ENCODE measurements at regions not wholly inside any gene's neighbourhood (a gene's known extent, or its start where the extent isn't known, plus 50 kb on each side); places are given as distances from the start of the nearest gene placed in this dataset.

DNA sequence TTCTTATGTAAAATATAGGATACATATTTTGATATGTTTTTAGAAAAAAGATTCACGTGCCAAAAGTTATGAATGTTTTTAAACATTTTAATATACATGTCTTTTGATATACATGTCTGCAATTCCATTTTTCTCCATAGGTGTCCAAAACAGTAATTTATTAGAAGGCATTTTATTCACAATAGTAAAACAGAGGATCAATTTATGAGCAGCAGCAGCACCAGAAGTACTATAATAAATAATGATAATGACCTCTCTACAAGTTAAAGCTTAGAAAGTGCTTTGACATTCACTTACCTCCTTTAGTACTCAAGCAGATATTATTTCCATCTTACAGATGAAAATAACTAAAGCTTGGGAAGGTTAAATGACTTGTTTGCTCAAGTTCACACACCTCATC lies 96.7 kb upstream of the DBX1 start:
- no peak overlapping the region for H3K4me3 ChIP-seq (replicated peaks; ENCODE audit: low read depth, low read length)
- no peak for TF ChIP-seq CTCF (IDR thresholded peaks at IDR 0.05; ENCODE audit: low read depth, low read length, missing control alignments)
- no peak for DNase-seq (ENCODE audit: extremely low read depth, low read depth)

- TF ChIP-seq CTCF (IDR thresholded peaks at IDR 0.05; ENCODE audit: low read depth, low read length, missing control alignments): no peak
- no peak overlapping the region for H3K4me3 ChIP-seq (replicated peaks; ENCODE audit: low read depth, low read length)
- no peak for DNase-seq (ENCODE audit: extremely low read depth, low read depth)
Measured at GRCh38 chr11:20253796-20254195, 93.5 kb upstream of the DBX1 start.

DNA sequence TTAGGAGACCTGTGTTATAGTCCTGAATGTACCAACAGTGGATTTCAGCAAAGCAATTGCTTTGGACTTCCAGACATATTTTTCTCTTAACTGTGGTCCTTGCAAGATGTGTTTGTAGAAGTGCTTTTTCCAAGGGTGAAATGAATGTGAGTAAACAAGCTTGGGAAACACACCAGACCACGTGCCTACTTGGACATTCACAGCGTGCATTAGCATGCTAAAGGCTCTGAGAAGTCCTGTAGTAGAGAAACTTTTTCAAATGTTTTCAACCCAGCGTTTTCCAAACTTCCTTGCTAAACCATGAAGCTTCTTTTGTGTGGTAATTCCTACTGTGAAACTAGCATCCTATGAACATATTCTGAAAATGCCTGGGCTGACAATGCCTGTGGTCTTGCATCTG lies 91.2 kb upstream of the DBX1 start:
- no peak for DNase-seq (ENCODE audit: extremely low read depth, low read depth)
- TF ChIP-seq CTCF (IDR thresholded peaks at IDR 0.05; ENCODE audit: low read depth, low read length, missing control alignments): no peak

DNA sequence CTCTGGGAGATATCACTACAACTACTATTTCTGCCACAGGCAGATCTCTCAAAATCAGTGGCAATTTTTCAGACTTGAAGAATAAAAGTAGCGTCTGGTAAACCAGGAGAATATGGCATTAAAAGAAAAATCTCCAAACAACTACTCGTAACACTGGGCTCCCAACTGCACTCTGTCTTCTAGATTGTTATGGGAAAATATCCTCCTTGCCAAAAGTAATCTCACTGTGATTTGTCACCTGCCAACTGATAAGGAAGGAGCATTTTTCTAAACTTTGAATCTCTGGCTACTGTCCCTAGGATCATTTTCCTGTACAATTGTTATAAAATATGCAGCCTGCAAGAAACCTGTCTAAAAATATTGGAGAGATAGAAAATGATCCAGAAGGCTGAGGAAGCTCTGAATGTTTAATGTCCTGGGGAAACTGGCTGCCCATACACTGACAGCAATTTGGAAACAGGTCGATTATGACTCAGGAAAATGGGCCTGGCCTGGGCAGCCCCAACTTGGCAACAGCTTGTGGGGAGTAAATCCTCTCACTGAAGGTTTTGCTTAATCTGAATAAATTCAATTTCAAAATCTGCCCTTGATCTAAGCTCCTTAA lies 90.5 kb upstream of the DBX1 start:
- H3K4me3 ChIP-seq (replicated peaks; ENCODE audit: low read depth, low read length): no peak overlapping the region
- no peak for TF ChIP-seq CTCF (IDR thresholded peaks at IDR 0.05; ENCODE audit: low read depth, low read length, missing control alignments)
- DNase-seq (ENCODE audit: extremely low read depth, low read depth): no peak

More for the DNA sequence above, 91.2 kb upstream of the DBX1 start:
- no peak overlapping the region for H3K4me3 ChIP-seq (replicated peaks; ENCODE audit: low read depth, low read length)

GRCh38 chr11:20249796-20250195 lies 89.5 kb upstream of the DBX1 start:
- DNase-seq (ENCODE audit: extremely low read depth, low read depth): no peak
- no peak overlapping the region for H3K4me3 ChIP-seq (replicated peaks; ENCODE audit: low read depth, low read length)
- TF ChIP-seq CTCF (IDR thresholded peaks at IDR 0.05; ENCODE audit: low read depth, low read length, missing control alignments): no peak

GRCh38 chr11:20249378-20249777 lies 89.1 kb upstream of the DBX1 start:
- no peak for TF ChIP-seq CTCF (IDR thresholded peaks at IDR 0.05; ENCODE audit: low read depth, low read length, missing control alignments)
- no peak for DNase-seq (ENCODE audit: extremely low read depth, low read depth)
- no peak overlapping the region for H3K4me3 ChIP-seq (replicated peaks; ENCODE audit: low read depth, low read length)

GRCh38 chr11:20248871-20249270 lies 88.6 kb upstream of the DBX1 start:
- H3K4me3 ChIP-seq (replicated peaks; ENCODE audit: low read depth, low read length): no peak overlapping the region

More at GRCh38 chr11:20248871-20249270, 88.6 kb upstream of the DBX1 start:
- no peak for TF ChIP-seq CTCF (IDR thresholded peaks at IDR 0.05; ENCODE audit: low read depth, low read length, missing control alignments)
- DNase-seq (ENCODE audit: extremely low read depth, low read depth): no peak
